HEK293 (cell line): ENCODE measurements at regions not wholly inside any gene's neighbourhood (a gene's known extent, or its start where the extent isn't known, plus 50 kb on each side); places are given as distances from the start of the nearest gene placed in this dataset.
A peak's percentile ranks its signal among the peaks of the same experiment; 100 is the strongest.

Experiments used
- CTCF ChIA-PET: fragments of 350-600 bp; formaldehyde crosslinking; extraction: SDS; loops from one replicate; lab custom pipeline; 2021; ENCODE audit warnings: antibody characterized with exemption; lab: Yijun Ruan, JAX
- POLR2A ChIA-PET: fragments of 300-600 bp; formaldehyde crosslinking; extraction: SDS; loops from one replicate; lab custom pipeline; 2020; ENCODE audit warnings: antibody characterized with exemption, inconsistent platforms; lab: Yijun Ruan, JAX
- H3K27ac ChIP-seq: fragments of 200-500 bp; sonication (Bioruptor generic); 2 replicates; pipeline ENCODE4 v1.5.1; 2014; ENCODE audit warnings: low read depth, low read length, control low read depth, inconsistent platforms; ENCODE audit errors: extremely low read depth
- H3K36me3 ChIP-seq, 2 experiments: fragments of 200-500 bp in 1 of 2; sonication (Bioruptor generic) in 1 of 2; 1 replicate in 1 of 2; 2 replicates in 1 of 2; pipeline ENCODE4 v1.5.1; 2014 to 2017; ENCODE audit warnings: inconsistent platforms in 2 of 2, low read length in 2 of 2; ENCODE audit not compliant: control insufficient read depth in 2 of 2, insufficient read depth in 1 of 2
- H3K4me1 ChIP-seq: fragments of 200-500 bp; sonication (Bioruptor generic); 2 replicates; pipeline ENCODE4 v1.5.1; 2014; ENCODE audit warnings: mild to moderate bottlenecking, low read length, inconsistent platforms; ENCODE audit not compliant: control insufficient read depth, insufficient read depth
- H3K4me3 ChIP-seq: 2 replicates; pipeline ENCODE4 v1.5.1; 2011; ENCODE audit warnings: low read depth, mild to moderate bottlenecking, control low read depth, low read length, moderate library complexity
- H3K9me3 ChIP-seq: fragments of 200-500 bp; sonication (Bioruptor generic); 2 replicates; pipeline ENCODE4 v1.5.1; 2014; ENCODE audit warnings: low read depth, low read length, inconsistent platforms; ENCODE audit not compliant: control insufficient read depth, insufficient read depth
- MZF1 ChIP-seq: fragments of 450-650 bp; formaldehyde crosslinking; IDR thresholded peaks from 2 replicates; pipeline ENCODE4 v1.5.1; 2017; ENCODE audit warnings: missing biosample characterization, missing genetic modification characterization, borderline replicate concordance
- PRDM1 ChIP-seq: fragments of 450-650 bp; formaldehyde crosslinking; IDR thresholded peaks from 2 replicates; pipeline ENCODE4; 2016; ENCODE audit warnings: missing biosample characterization, missing genetic modification characterization
- SETDB1 ChIP-seq: IDR thresholded peaks from one replicate; pipeline ENCODE4 v1.6.1; 2017; ENCODE audit warnings: mild to moderate bottlenecking, low read length, moderate library complexity, mixed read lengths; ENCODE audit not compliant: insufficient read length
- YY1 ChIP-seq: fragments of 450-650 bp; formaldehyde crosslinking; IDR thresholded peaks from 2 replicates; pipeline ENCODE4 v1.5.1; 2018; ENCODE audit warnings: missing biosample characterization, missing genetic modification characterization
- ZNF211 ChIP-seq: fragments of 450-650 bp; formaldehyde crosslinking; IDR thresholded peaks from 2 replicates; pipeline ENCODE4 v1.5.1; 2016; ENCODE audit warnings: low read depth, missing biosample characterization, missing genetic modification characterization
- ZNF248 ChIP-seq: fragments of 450-650 bp; formaldehyde crosslinking; IDR thresholded peaks from 2 replicates; pipeline ENCODE4 v1.5.1; 2017; ENCODE audit warnings: missing biosample characterization, missing genetic modification characterization
- ZNF274 ChIP-seq, 2 experiments: fragments of 200-500 bp in 1 of 2; fragments of 450-650 bp in 1 of 2; sonication (Bioruptor generic) in 1 of 2; formaldehyde crosslinking in 1 of 2; IDR thresholded peaks; 2 replicates each; pipeline versions ENCODE4 v1.5.1 to v1.6.1; 2014 to 2016; ENCODE audit warnings: borderline replicate concordance in 1 of 2, inconsistent platforms in 1 of 2, low read length in 1 of 2, missing biosample characterization in 1 of 2, missing genetic modification characterization in 1 of 2
- ZNF354C ChIP-seq: fragments of 450-650 bp; formaldehyde crosslinking; IDR thresholded peaks from 2 replicates; pipeline ENCODE4 v1.5.1; 2016; ENCODE audit warnings: missing biosample characterization, missing genetic modification characterization, low read depth, borderline replicate concordance
- ZNF596 ChIP-seq: fragments of 450-650 bp; IDR thresholded peaks from 2 replicates; pipeline ENCODE4 v1.5.0; 2018; ENCODE audit warnings: missing biosample characterization, mild to moderate bottlenecking, missing genetic modification characterization, moderate library complexity
- ZNF701 ChIP-seq: fragments of 450-650 bp; formaldehyde crosslinking; IDR thresholded peaks from 2 replicates; pipeline ENCODE4 v1.5.1; 2016; ENCODE audit warnings: missing biosample characterization, missing genetic modification characterization
- ZNF792 ChIP-seq: fragments of 450-650 bp; formaldehyde crosslinking; IDR thresholded peaks from 2 replicates; pipeline ENCODE4 v1.5.1; 2016; ENCODE audit warnings: missing biosample characterization, missing genetic modification characterization
- TF ChIP-seq, protein P1 (sequence below): IDR thresholded peaks from 2 replicates; pipeline ENCODE4 v1.6.1; 2011; ENCODE audit warnings: mild to moderate bottlenecking, low read depth, low read length, borderline replicate concordance

DNA sequence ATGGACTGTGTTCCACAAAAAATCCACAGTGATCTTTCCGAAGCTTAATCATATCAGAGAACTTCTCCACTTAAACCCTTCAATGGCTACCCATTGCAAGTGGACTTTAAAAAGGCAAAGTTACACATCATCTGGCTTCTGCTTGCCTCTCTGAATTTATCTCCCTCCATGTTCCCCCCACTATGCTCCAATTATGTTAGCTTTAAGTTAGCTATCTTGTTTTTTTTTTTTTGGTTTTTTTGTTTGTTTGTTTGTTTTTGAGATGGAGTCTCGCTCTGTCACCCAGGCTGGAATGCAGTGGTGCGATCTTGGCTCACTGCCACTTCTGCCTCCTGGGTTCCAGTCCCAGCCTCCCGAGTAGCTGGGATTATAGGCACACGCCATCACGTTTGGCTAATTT is 166.4 kb upstream of the ADGRL2 start:
- POLR2A ChIA-PET: no interaction called here
- H3K36me3 ChIP-seq: no peaks in the 10 kb centered on the region
- H3K9me3 ChIP-seq: no peaks in the 10 kb centered on the region
- TF ChIP-seq ZNF701 (tag by site-specific recombination): peak; percentile 99
- TF ChIP-seq ZNF354C (tag by site-specific recombination): no peak
- no peak overlapping the region for H3K27ac ChIP-seq
- H3K4me3 ChIP-seq: no peak overlapping the region
- CTCF ChIA-PET: no interaction called here
- H3K4me1 ChIP-seq: no peaks in the 10 kb centered on the region

DNA sequence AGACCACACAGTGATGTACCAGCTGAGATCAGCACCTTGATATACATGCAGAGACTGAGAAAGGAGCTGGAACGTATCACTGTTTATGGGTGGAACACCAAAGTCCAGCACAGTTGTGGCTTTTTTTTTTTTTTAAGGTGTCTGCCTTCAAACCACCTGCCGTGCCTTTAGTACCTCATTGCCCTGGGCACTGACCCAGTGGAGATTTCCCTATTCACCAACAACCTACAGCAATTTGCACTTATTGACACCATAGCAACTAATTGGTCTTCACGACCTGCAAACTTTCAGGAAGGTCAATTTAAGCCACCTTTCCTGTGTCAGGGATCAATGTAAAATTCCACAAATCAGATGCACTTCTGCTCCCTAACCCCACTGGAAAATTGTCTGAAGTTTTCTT is 181.6 kb upstream of the ADGRL2 start:
- CTCF ChIA-PET: interaction anchor here (0.7 kb wide), 1 partner anchor 598 kb away, joined by 3 read pairs; no protein-coding TSS in a partner anchor
- no peaks in the 10 kb centered on the region for H3K4me1 ChIP-seq

DNA sequence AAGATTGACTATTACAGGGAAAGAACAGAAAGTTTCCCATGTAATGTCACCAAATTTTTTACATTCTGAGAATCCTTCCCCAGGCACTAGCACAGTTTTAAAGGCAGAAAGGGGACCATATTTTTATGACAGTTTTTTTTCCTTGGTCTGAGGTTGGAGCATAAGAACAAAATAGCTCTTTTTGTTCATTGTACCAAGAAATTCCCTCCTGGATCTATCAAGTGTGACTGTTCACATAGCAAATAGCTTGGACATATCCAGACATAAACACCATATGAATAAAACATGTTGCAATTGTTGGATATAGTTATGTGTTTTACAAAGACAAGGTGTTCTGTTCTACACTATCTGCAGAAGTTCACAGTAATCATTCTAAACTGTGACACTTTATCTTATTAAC is 182.4 kb upstream of the ADGRL2 start:
- POLR2A ChIA-PET: no interaction called here
- H3K36me3 ChIP-seq: no peaks in the 10 kb centered on the region
- TF ChIP-seq ZNF274 (IDR thresholded peaks at IDR 0.05; ENCODE audit: low read length) (no peak), ZNF274 (tag by site-specific recombination; IDR thresholded peaks at IDR 0.05; ENCODE audit: borderline replicate concordance) (no peak), PRDM1 (tag by site-specific recombination) (no peak)
- TF ChIP-seq, all 188 proteins: peak for 0
- no peak overlapping the region for H3K27ac ChIP-seq
- H3K4me1 ChIP-seq: no peaks in the 10 kb centered on the region
- CTCF ChIA-PET: interaction anchor here (0.6 kb wide), 1 partner anchor 13 kb away, joined by 4 read pairs; no protein-coding TSS in a partner anchor
- H3K9me3 ChIP-seq: no peaks in the 10 kb centered on the region
- no peak overlapping the region for H3K4me3 ChIP-seq

More for the DNA sequence above, 181.6 kb upstream of the ADGRL2 start:
- no peaks in the 10 kb centered on the region for H3K9me3 ChIP-seq
- TF ChIP-seq ZNF248 (tag by site-specific recombination) (no peak), ZNF211 (tag by site-specific recombination) (no peak), ZNF596 (tag by site-specific recombination) (no peak)
- TF ChIP-seq, protein P1, sequence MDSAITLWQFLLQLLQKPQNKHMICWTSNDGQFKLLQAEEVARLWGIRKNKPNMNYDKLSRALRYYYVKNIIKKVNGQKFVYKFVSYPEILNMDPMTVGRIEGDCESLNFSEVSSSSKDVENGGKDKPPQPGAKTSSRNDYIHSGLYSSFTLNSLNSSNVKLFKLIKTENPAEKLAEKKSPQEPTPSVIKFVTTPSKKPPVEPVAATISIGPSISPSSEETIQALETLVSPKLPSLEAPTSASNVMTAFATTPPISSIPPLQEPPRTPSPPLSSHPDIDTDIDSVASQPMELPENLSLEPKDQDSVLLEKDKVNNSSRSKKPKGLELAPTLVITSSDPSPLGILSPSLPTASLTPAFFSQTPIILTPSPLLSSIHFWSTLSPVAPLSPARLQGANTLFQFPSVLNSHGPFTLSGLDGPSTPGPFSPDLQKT: no peak
- H3K27ac ChIP-seq: no peak overlapping the region
- no peak overlapping the region for H3K4me3 ChIP-seq
- H3K36me3 ChIP-seq: no peaks in the 10 kb centered on the region
- POLR2A ChIA-PET: no interaction called here

DNA sequence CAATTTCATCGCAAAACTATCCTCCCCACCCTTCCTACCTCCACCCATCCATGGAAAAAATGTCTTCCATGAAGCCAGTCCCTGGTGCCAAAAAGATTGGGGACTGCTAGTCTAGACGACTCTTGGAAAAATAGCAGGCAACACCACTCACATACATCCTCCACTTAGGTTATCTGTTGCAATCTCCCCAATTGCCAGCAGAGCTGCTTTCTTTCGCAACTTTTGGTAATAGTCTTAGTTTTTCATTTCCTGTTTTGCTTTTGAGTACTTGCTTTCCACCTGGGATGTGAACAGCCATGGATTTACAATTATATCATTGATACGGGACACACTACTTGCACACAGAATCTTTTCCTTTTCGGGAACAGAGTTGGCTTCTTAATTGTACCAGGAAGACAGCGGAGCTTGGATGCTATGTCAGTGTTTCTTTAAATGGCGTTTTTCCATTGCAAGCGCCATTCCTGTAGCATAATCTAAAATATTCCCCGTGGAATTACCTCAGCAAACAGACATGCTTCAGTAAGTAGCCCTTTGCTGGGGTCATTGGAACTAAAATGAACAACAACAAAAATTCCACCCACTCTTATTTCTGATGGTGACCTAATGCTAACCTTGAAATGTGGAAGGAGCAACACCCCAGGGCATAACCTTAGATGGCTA is 183.3 kb upstream of the ADGRL2 start:
- ChIA-PET POLR2A (no interaction called here), CTCF (no interaction called here)
- no peak for TF ChIP-seq ZNF792 (tag by site-specific recombination)
- TF ChIP-seq SETDB1: peak; percentile 55
- no peaks in the 10 kb centered on the region for H3K9me3 ChIP-seq
- H3K36me3 ChIP-seq: no peaks in the 10 kb centered on the region
- H3K27ac ChIP-seq: no peak overlapping the region
- H3K4me1 ChIP-seq: no peaks in the 10 kb centered on the region
- no peak overlapping the region for H3K4me3 ChIP-seq

DNA sequence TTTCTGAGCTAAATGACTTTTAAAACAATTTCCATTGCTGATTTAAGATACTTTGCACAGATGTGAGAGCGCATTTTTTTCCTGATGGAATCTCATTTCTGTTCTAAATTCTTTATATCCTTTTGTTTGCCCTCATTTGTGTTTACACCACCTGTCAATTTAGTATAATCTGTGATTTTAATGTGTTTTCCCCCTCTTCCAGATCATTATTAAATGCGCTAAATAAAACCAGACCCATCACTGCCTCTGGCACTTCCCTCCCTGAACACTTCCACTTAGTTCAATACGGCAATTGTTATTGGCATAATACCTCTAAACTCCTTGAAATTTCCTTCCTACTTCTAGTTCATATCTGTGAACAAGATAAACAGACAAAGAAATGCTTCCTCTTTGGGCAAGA is 186.9 kb upstream of the ADGRL2 start:
- TF ChIP-seq MZF1 (tag by site-specific recombination) (no peak), YY1 (tag by site-specific recombination) (no peak)
- CTCF ChIA-PET: no interaction called here
- POLR2A ChIA-PET: no interaction called here

More for the DNA sequence above, 186.9 kb upstream of the ADGRL2 start:
- no peaks in the 10 kb centered on the region for H3K9me3 ChIP-seq
- H3K4me3 ChIP-seq: no peak overlapping the region
- H3K27ac ChIP-seq: no peak overlapping the region
- H3K4me1 ChIP-seq: no peaks in the 10 kb centered on the region
- H3K36me3 ChIP-seq: no peaks in the 10 kb centered on the region
